MM.1S (cell line): ENCODE measurements at regions not wholly inside any gene's neighbourhood (a gene's known extent, or its start where the extent isn't known, plus 50 kb on each side); places are given as distances from the start of the nearest gene placed in this dataset.
"Not testable (repeated sequence)": the region's sequence is repeated elsewhere in the genome, so short reads cannot be mapped to it uniquely, and the experiment has no call there.

ENCODE experiments used
- DNase-seq: peaks from one replicate; pipeline ENCODE4 v3.0.0-alpha.2; 2015
- H2AFZ ChIP-seq: fragments of 300-600 bp; sonication (generic); 2 replicates; pipeline ENCODE4 v1.6.0; 2016; ENCODE audit warnings: antibody characterized with exemption, low read length
- H3F3A ChIP-seq: fragments of 300-600 bp; sonication (generic); 2 replicates; pipeline ENCODE4 v1.6.1; 2016; ENCODE audit warnings: mild to moderate bottlenecking, antibody characterized with exemption, low read length, moderate library complexity, mixed read lengths; ENCODE audit not compliant: insufficient read depth
- H3K27ac ChIP-seq: fragments of 300-600 bp; sonication (generic); 2 replicates; pipeline ENCODE4 v1.5.1; 2016; ENCODE audit warnings: mild to moderate bottlenecking, low read length
- H3K27me3 ChIP-seq: fragments of 300-600 bp; sonication (generic); replicated peaks from 2 replicates; pipeline ENCODE4 v1.6.0; 2016; ENCODE audit warnings: low read length; ENCODE audit not compliant: insufficient read depth
- H3K36me3 ChIP-seq: fragments of 300-600 bp; sonication (generic); replicated peaks from 2 replicates; pipeline ENCODE4 v1.6.1; 2016; ENCODE audit warnings: mild to moderate bottlenecking, low read length, mixed read lengths; ENCODE audit not compliant: insufficient read depth
- H3K4me1 ChIP-seq: fragments of 300-600 bp; sonication (generic); 2 replicates; pipeline ENCODE4 v1.6.1; 2016; ENCODE audit warnings: low read length, mixed read lengths
- H3K4me2 ChIP-seq: fragments of 300-600 bp; sonication (generic); 2 replicates; pipeline ENCODE4 v1.6.0; 2016; ENCODE audit warnings: low read depth, low read length
- H3K4me3 ChIP-seq: fragments of 300-600 bp; sonication (generic); 2 replicates; pipeline ENCODE4 v1.5.1; 2016; ENCODE audit warnings: low read length, mixed read lengths
- H3K79me2 ChIP-seq: fragments of 300-600 bp; sonication (generic); 2 replicates; pipeline ENCODE4 v1.6.1; 2016; ENCODE audit warnings: mixed run types, low read length, mixed read lengths
- H3K9ac ChIP-seq: fragments of 300-600 bp; sonication (generic); 2 replicates; pipeline ENCODE4 v1.6.1; 2016; ENCODE audit warnings: low read length, mixed read lengths
- H3K9me2 ChIP-seq: fragments of 300-600 bp; sonication (generic); replicated peaks from 2 replicates; pipeline ENCODE4 v1.6.1; 2016; ENCODE audit warnings: mild to moderate bottlenecking, low read length, mixed read lengths; ENCODE audit not compliant: insufficient read depth
- H3K9me3 ChIP-seq: fragments of 300-600 bp; sonication (generic); replicated peaks from 2 replicates; pipeline ENCODE4 v1.6.1; 2016; ENCODE audit warnings: mild to moderate bottlenecking, low read length, mixed read lengths; ENCODE audit not compliant: insufficient read depth
- H4K20me1 ChIP-seq: fragments of 300-600 bp; sonication (generic); 2 replicates; pipeline ENCODE4 v1.6.1; 2016; ENCODE audit warnings: mild to moderate bottlenecking, low read length, moderate library complexity, mixed read lengths; ENCODE audit not compliant: insufficient read depth
- CTCF ChIP-seq: fragments of 300-600 bp; sonication (generic); IDR thresholded peaks from 2 replicates; pipeline ENCODE4 v1.5.1; 2016; ENCODE audit warnings: antibody characterized with exemption, low read length, mixed read lengths
- EZH2 ChIP-seq: fragments of 300-600 bp; sonication (generic); optimal IDR thresholded peaks from 2 replicates; pipeline ENCODE3; 2017; ENCODE audit warnings: low read depth, mild to moderate bottlenecking, antibody characterized with exemption, low read length, mixed read lengths
- EZH2phosphoT487 ChIP-seq: fragments of 300-600 bp; sonication (generic); IDR thresholded peaks from 2 replicates; pipeline ENCODE4 v1.6.1; 2018; ENCODE audit warnings: antibody characterized with exemption, low read length

- no peaks in the 10 kb centered on the region for H3K36me3 ChIP-seq
- H3K9me3 ChIP-seq = no peaks in the 10 kb centered on the region
- no peaks in the 10 kb centered on the region for H3K79me2 ChIP-seq
- TF ChIP-seq EZH2 = no peak
- TF ChIP-seq CTCF = no peak
- no peak for TF ChIP-seq EZH2phosphoT487
- H3K9me2 ChIP-seq = no peaks in the 10 kb centered on the region
- DNase-seq = no peak
- no peaks in the 10 kb centered on the region for H3K27me3 ChIP-seq
- no peaks in the 10 kb centered on the region for H3K4me1 ChIP-seq
- H3K4me2 ChIP-seq = no peak overlapping the region
- H2AFZ ChIP-seq = no peak overlapping the region
- no peak overlapping the region for H3K27ac ChIP-seq
- H3K4me3 ChIP-seq = no peak overlapping the region
- no peaks in the 10 kb centered on the region for H3F3A ChIP-seq
- H4K20me1 ChIP-seq = no peaks in the 10 kb centered on the region
- H3K9ac ChIP-seq = no peak overlapping the region
Observed at GRCh38 chr3:186444288-186444687, 82.3 kb upstream of the DGKG start.

GRCh38 chr3:186442979-186443378 lies 80.9 kb upstream of the DGKG start:
- H3K4me2 ChIP-seq, DNase-seq, H3K27ac ChIP-seq, H3K9me3 ChIP-seq, H4K20me1 ChIP-seq, H3F3A ChIP-seq, H3K27me3 ChIP-seq, H3K4me1 ChIP-seq, H3K36me3 ChIP-seq, H3K79me2 ChIP-seq, H3K9ac ChIP-seq, H3K9me2 ChIP-seq, H2AFZ ChIP-seq, H3K4me3 ChIP-seq: not testable (repeated sequence)

GRCh38 chr3:186442162-186442561 lies 80.1 kb upstream of the DGKG start:
- Histone ChIP-seq H3K4me3 (no peak overlapping the region), H2AFZ (no peak overlapping the region), H3K36me3 (no peaks in the 10 kb centered on the region), H3K4me2 (no peak overlapping the region), H3K27ac (no peak overlapping the region), H4K20me1 (no peaks in the 10 kb centered on the region), H3K9me2 (no peaks in the 10 kb centered on the region), H3K27me3 (no peaks in the 10 kb centered on the region), H3K9me3 (no peaks in the 10 kb centered on the region), H3K79me2 (no peaks in the 10 kb centered on the region), H3K9ac (no peak overlapping the region), H3K4me1 (no peaks in the 10 kb centered on the region), H3F3A (no peaks in the 10 kb centered on the region)
- no peak for TF ChIP-seq EZH2
- TF ChIP-seq CTCF = no peak
- no peak for TF ChIP-seq EZH2phosphoT487
- DNase-seq = no peak

GRCh38 chr3:186440891-186441290 lies 78.9 kb upstream of the DGKG start:
- Histone ChIP-seq H3K36me3 (no peaks in the 10 kb centered on the region), H3K4me3 (no peak overlapping the region), H4K20me1 (no peaks in the 10 kb centered on the region), H3F3A (no peaks in the 10 kb centered on the region), H3K4me1 (no peaks in the 10 kb centered on the region), H3K9me2 (no peaks in the 10 kb centered on the region), H3K9me3 (no peaks in the 10 kb centered on the region), H2AFZ (no peak overlapping the region), H3K27me3 (no peaks in the 10 kb centered on the region), H3K4me2 (no peak overlapping the region), H3K27ac (no peak overlapping the region), H3K9ac (no peak overlapping the region), H3K79me2 (no peaks in the 10 kb centered on the region)
- TF ChIP-seq CTCF (no peak), EZH2phosphoT487 (no peak), EZH2 (no peak)
- no peak for DNase-seq
